ENCODE measurements at regions not wholly inside any gene's neighbourhood (a gene's known extent, or its start where the extent isn't known, plus 50 kb on each side); places are given as distances from the start of the nearest gene placed in this dataset.

DNA sequence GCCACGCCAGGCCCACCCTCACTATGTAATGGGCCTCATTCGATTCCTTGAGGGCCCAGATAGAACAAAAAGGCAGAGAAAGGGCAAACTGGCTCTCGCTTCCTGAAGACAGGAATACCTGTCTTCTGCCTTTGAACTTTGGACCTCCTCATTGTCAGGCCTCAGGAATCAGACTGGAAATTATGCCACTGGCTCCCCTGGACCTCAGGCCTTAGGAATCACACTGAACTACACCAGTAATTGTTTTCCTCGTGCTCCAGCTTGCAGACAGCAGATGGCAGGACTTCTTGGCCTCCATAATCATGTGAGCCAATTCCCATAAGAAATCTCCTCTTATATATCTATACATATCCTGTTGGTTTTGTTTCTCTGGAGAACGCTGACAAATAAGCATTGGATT, 258.6 kb upstream of the KCNG1 start:
- no peaks in the 10 kb centered on the region for H3K27me3 ChIP-seq
- H3K79me2 ChIP-seq (ENCODE audit: low read depth), result no peaks in the 10 kb centered on the region
- H3K4me3 ChIP-seq, result no peak overlapping the region
- H2AFZ ChIP-seq (replicated peaks), result no peak overlapping the region
- Mint-ChIP-seq H3K27ac (no peak overlapping the region), H3K27me3 (ENCODE audit: insufficient read depth, low read depth) (peaks cover 2% of the 10 kb centered on the region), H3K36me3 (no peaks in the 10 kb centered on the region), H3K4me3 (no peak overlapping the region), H3K4me1 (peaks cover 6% of the 10 kb centered on the region), H3K9me3 (peaks cover 4% of the 10 kb centered on the region)
- TF ChIP-seq, protein P1, sequence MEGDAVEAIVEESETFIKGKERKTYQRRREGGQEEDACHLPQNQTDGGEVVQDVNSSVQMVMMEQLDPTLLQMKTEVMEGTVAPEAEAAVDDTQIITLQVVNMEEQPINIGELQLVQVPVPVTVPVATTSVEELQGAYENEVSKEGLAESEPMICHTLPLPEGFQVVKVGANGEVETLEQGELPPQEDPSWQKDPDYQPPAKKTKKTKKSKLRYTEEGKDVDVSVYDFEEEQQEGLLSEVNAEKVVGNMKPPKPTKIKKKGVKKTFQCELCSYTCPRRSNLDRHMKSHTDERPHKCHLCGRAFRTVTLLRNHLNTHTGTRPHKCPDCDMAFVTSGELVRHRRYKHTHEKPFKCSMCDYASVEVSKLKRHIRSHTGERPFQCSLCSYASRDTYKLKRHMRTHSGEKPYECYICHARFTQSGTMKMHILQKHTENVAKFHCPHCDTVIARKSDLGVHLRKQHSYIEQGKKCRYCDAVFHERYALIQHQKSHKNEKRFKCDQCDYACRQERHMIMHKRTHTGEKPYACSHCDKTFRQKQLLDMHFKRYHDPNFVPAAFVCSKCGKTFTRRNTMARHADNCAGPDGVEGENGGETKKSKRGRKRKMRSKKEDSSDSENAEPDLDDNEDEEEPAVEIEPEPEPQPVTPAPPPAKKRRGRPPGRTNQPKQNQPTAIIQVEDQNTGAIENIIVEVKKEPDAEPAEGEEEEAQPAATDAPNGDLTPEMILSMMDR (IDR thresholded peaks at IDR 0.05), result no peak
- TF ChIP-seq EZH2phosphoT487 (IDR thresholded peaks at IDR 0.05), result no peak
- TF ChIP-seq EZH2 (IDR thresholded peaks at IDR 0.05), result no peak
- DNase-seq (ENCODE audit: low spot score), result no peak
- no peaks in the 10 kb centered on the region for H3K4me1 ChIP-seq
- H3K27ac ChIP-seq, result no peak overlapping the region
- no peaks in the 10 kb centered on the region for H4K20me1 ChIP-seq (ENCODE audit: low read depth)
- no peak overlapping the region for H3K4me2 ChIP-seq
- H3K36me3 ChIP-seq, result no peaks in the 10 kb centered on the region
- no peak overlapping the region for H3K9ac ChIP-seq
- peaks cover 2% of the 10 kb centered on the region for H3F3A ChIP-seq (ENCODE audit: low read depth)
- no peaks in the 10 kb centered on the region for H3K9me3 ChIP-seq (ENCODE audit: low read depth)

DNA sequence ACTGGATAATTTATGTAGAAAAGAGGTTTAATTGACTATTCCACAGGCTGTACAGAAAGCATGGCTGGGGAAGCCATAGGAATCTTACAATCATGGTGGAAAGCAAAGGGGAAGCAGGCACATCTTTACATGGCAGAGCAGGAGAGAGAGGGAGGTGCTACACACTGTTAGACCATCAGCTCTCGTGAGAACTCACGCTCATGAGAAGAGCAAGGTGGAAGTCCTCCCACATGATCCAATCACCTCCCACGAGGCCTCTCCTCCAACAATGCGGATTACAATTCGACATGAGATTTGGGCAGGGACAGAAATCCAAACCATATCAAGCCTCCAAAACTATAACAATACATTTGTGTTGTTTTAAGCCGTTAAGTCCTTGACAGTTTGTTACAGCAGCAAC, 257.1 kb upstream of the KCNG1 start:
- no peak overlapping the region for H3K9ac ChIP-seq
- Mint-ChIP-seq H3K27me3 (ENCODE audit: insufficient read depth, low read depth) (peaks cover 5% of the 10 kb centered on the region), H3K4me1 (peaks cover 10% of the 10 kb centered on the region), H3K4me3 (no peak overlapping the region), H3K36me3 (no peaks in the 10 kb centered on the region), H3K9me3 (peaks cover 4% of the 10 kb centered on the region), H3K27ac (no peak overlapping the region)
- TF ChIP-seq, protein P1 (IDR thresholded peaks at IDR 0.05), result no peak
- no peak for TF ChIP-seq EZH2phosphoT487 (IDR thresholded peaks at IDR 0.05)
- no peak for TF ChIP-seq EZH2 (IDR thresholded peaks at IDR 0.05)
- H3K36me3 ChIP-seq, result no peaks in the 10 kb centered on the region
- no peak for DNase-seq (ENCODE audit: low spot score)
- no peaks in the 10 kb centered on the region for H3K9me3 ChIP-seq (ENCODE audit: low read depth)
- no peak overlapping the region for H3K4me3 ChIP-seq
- H2AFZ ChIP-seq (replicated peaks), result no peak overlapping the region
- no peaks in the 10 kb centered on the region for H4K20me1 ChIP-seq (ENCODE audit: low read depth)
- no peak overlapping the region for H3K4me2 ChIP-seq
- H3K27me3 ChIP-seq, result no peaks in the 10 kb centered on the region
- no peak overlapping the region for H3K27ac ChIP-seq
- H3F3A ChIP-seq (ENCODE audit: low read depth), result peaks cover 2% of the 10 kb centered on the region
- no peaks in the 10 kb centered on the region for H3K4me1 ChIP-seq
- H3K79me2 ChIP-seq (ENCODE audit: low read depth), result no peaks in the 10 kb centered on the region

- no peaks in the 10 kb centered on the region for H3K27me3 ChIP-seq
- H3K79me2 ChIP-seq (ENCODE audit: low read depth), result no peaks in the 10 kb centered on the region
- H4K20me1 ChIP-seq (ENCODE audit: low read depth), result no peaks in the 10 kb centered on the region
- no peaks in the 10 kb centered on the region for H3K4me1 ChIP-seq
- no peak overlapping the region for H3K27ac Mint-ChIP-seq
- no peaks in the 10 kb centered on the region for H3K9me3 ChIP-seq (ENCODE audit: low read depth)
- H3K36me3 Mint-ChIP-seq, result no peaks in the 10 kb centered on the region
- H3K27ac ChIP-seq, result no peak overlapping the region
- peak overlapping the region; percentile 30 for H3K4me3 Mint-ChIP-seq
- no peak overlapping the region for H3K9ac ChIP-seq
- peaks cover 4% of the 10 kb centered on the region for H3K9me3 Mint-ChIP-seq
- no peak overlapping the region for H2AFZ ChIP-seq (replicated peaks)
- no peaks in the 10 kb centered on the region for H3K36me3 ChIP-seq
- H3K4me1 Mint-ChIP-seq, result peaks cover 4% of the 10 kb centered on the region
- H3K27me3 Mint-ChIP-seq (ENCODE audit: insufficient read depth, low read depth), result peaks cover 7% of the 10 kb centered on the region
- DNase-seq (ENCODE audit: low spot score), result no peak
- H3F3A ChIP-seq (ENCODE audit: low read depth), result no peaks in the 10 kb centered on the region
- no peak overlapping the region for H3K4me2 ChIP-seq
- no peak overlapping the region for H3K4me3 ChIP-seq
- TF ChIP-seq EZH2 (IDR thresholded peaks at IDR 0.05), result no peak
- TF ChIP-seq EZH2phosphoT487 (IDR thresholded peaks at IDR 0.05), result no peak
- TF ChIP-seq, protein P1 (IDR thresholded peaks at IDR 0.05), result no peak
These were observed 255.1 kb upstream of the KCNG1 start for GRCh38 chr20:51277961-51278360.
